Esophagus mucosa (tissue), 1 donor: ENCODE measurements at regions not wholly inside any gene's neighbourhood (a gene's known extent, or its start where the extent isn't known, plus 50 kb on each side); places are given as distances from the start of the nearest gene placed in this dataset.
"Not testable (repeated sequence)": the region's sequence is repeated elsewhere in the genome, so short reads cannot be mapped to it uniquely, and the experiment has no call there.

Source experiments
- ATAC-seq: fragments of 200-7000 bp; cut with Tn5 transposase; one replicate; pipeline ENCODE4 v1.9.1; 2020
- donor health status: DM: yes; HTN: yes; CAD: no.

GRCh38 chr5:74459984-74460383, 180.5 kb downstream of the ENC1 start:
- ATAC-seq: no peak

GRCh38 chr5:74457876-74458275, 182.7 kb downstream of the ENC1 start:
- ATAC-seq: no peak

GRCh38 chr5:74454263-74455030, 186.1 kb downstream of the ENC1 start:
- no peak for ATAC-seq

GRCh38 chr5:74452856-74453255, 187.7 kb downstream of the ENC1 start:
- ATAC-seq: no peak

GRCh38 chr5:74450095-74450494, 190.4 kb downstream of the ENC1 start:
- no peak for ATAC-seq

GRCh38 chr5:74446725-74447241, 193.7 kb downstream of the ENC1 start:
- no peak for ATAC-seq

GRCh38 chr5:74442466-74442865, 198.1 kb downstream of the ENC1 start:
- no peak for ATAC-seq

GRCh38 chr5:74441616-74442015, 198.9 kb downstream of the ENC1 start:
- no peak for ATAC-seq

GRCh38 chr5:74440341-74440740, 200.2 kb downstream of the ENC1 start:
- no peak for ATAC-seq

GRCh38 chr5:74437870-74438269, 202.7 kb downstream of the ENC1 start:
- ATAC-seq: not testable (repeated sequence)

- ATAC-seq: no peak
Observed at GRCh38 chr5:74433896-74434829, 206.4 kb downstream of the ENC1 start.

GRCh38 chr5:74433255-74433895, 207.2 kb downstream of the ENC1 start:
- peak; percentile 87 for ATAC-seq

- ATAC-seq: no peak
Observed at GRCh38 chr5:74432721-74433120, 207.8 kb downstream of the ENC1 start.

GRCh38 chr5:74432216-74432615, 208.3 kb downstream of the ENC1 start:
- ATAC-seq: peak; percentile 69

GRCh38 chr5:74431290-74431669, 209.2 kb downstream of the ENC1 start:
- no peak for ATAC-seq

- ATAC-seq: no peak
Observed at GRCh38 chr5:74430631-74431289, 209.8 kb downstream of the ENC1 start.

GRCh38 chr5:74429495-74429894, 211.0 kb downstream of the ENC1 start:
- ATAC-seq: no peak

- no peak for ATAC-seq
Observed at GRCh38 chr5:74428876-74429275, 211.7 kb downstream of the ENC1 start.

- ATAC-seq: no peak
Observed at GRCh38 chr5:74428275-74428674, 212.3 kb downstream of the ENC1 start.

- no peak for ATAC-seq
Observed at GRCh38 chr5:74426506-74426905, 214.0 kb downstream of the ENC1 start.

- ATAC-seq: peak; percentile 83
Observed at GRCh38 chr5:74424162-74424868, 216.2 kb downstream of the ENC1 start.

GRCh38 chr5:74423383-74423782, 217.1 kb downstream of the ENC1 start:
- ATAC-seq: no peak
